ENCODE measurements at regions not wholly inside any gene's neighbourhood (a gene's known extent, or its start where the extent isn't known, plus 50 kb on each side); places are given as distances from the start of the nearest gene placed in this dataset.

DNA sequence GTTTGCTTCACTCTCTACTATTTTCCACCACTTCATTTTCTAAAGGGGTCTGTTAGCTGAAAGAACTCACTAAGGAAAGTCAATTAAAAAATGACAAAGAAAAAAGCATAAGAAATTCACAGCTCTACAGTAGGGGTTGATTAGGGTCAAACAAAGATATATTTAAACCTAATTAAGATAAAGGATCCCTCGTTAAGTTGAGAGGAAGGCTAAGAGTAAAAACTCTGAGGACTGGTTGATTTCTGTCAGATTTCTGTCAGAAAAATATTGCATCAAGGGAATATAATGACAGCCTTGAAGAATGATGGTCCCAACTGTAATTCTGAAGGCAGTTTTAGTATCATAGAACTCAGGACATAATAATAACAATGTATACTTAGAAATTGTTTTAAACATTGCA lies 218.0 kb downstream of the QDPR start:
- no peak for DNase-seq

DNA sequence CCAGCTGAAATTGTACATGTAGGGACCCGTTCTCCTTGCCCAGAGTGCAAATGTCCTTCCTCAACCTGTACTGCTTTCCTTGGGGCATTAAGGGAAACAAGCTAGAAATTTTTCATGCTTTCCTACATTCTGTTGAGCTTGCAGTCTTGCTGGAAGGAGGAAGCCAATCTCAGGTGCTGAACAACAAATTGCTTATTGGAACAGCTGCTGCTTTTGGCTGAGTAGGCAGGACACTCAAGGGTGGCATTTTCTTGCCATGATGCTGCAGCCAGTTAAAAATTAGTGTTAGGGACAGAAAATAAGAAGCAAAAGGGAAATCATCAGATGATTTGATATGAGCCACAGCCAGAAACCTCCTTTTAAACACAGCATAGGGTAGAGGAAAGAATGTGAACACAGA lies 223.7 kb downstream of the QDPR start:
- DNase-seq = no peak

DNA sequence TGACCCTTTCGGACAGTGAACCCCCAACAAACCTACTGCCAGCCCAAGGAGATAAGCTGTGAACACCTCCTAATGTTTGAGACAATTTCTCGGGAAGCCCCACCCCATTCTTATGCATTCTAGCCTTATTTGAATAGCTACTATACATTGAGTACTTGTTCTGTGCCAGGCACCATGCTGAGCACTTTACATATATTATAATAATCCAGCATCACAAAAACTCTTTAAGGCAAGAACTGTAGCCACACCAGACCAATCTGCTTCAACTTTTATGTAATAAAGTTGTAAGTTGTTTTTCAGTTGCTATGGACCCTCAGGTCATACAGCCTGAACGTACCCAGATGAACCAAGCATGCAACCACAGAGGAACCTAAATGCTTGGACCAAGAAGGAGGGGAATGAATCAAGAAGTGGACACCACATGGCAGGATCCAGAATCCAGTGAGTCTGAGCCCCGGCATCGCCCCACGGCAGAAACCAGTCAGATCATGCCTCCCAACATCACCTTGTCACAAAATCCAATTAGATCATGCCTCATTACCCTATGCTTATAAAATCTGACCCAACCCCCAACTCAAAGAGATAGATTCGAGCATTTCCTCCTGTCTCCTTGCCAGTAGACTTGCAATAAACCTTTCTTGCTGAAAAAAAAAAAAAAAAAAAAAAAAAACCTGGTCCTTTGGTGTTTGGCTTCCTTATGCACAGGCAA lies 225.0 kb downstream of the QDPR start:
- DNase-seq = no peak

DNA sequence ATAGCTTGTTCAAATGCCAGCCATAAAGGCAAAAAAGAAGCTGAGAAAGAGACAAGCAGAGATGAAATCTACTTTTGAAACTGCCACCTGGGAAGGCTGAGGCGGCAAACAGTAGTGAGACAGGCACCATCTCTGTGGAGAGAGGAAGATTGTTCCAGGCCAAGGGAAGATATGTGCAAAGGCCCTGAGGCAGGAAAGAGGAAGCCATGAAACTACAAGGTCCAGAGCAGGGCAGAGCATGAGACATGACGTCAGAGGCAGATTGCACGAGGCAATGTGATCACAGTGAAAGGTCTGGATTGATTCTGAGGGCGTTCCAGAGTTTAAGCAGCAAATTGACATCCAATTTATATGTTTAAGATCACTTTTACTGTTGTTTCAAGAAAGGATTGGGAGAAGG lies 226.1 kb downstream of the QDPR start:
- DNase-seq = no peak

DNA sequence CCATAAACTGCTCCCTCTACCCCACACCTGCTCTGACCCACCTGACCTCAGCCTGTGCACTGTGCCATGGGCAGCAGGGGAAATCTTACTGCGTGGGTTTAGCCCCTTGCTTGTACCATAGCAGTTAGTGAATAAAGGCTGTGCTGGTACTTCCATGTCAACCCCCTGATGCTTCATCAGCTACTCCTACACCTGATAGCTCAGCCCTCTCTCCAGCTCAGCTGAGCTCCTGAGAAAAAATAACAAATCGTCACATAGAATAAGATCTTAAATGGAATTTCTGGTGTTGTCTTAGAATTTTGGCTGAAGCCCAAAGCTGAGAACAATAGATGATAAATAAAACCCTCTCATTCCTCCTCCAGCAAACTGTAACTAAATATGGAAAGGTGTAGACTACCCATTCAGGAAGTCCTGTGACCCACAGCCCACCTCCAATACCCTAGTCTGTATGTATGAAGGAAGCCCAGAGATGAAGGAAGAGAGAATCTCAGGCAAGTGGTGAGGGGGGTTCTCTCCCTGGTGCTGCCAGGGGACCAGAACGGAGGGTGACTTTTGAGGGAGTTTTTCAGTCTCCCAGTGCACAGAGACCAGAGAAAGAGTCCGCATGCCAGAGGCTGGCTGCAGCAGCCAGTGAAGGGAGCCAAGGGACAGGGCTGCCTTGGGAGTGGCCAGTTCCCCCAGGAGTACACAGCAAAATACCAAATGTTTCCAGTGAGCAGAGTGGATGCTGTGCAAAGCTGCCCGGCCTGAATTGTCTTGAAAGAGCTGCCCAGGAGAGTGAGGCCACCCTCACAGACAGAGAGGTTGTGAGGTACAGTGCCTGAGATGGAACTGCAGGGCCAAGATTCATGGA lies 227.3 kb downstream of the QDPR start:
- no peak for DNase-seq

DNA sequence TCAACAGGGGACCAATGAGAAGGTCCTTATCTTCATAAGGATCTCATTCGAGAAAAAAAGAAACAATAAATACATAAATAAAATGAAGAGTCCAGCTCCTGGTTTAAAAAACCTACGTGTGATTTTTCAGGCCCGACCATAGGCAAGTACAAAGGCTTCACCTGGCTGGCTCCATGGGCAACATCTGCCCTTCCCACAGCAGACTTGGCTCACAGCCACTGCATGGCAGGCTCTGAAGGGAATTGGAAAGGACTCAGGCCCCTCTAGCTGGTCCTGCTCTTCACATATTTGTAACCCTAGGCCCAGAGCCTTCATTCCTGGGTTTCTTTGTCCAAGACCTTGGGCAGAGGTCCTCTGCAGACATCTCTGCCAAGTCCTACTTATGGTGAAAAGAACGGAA lies 228.1 kb downstream of the QDPR start:
- DNase-seq = no peak

DNA sequence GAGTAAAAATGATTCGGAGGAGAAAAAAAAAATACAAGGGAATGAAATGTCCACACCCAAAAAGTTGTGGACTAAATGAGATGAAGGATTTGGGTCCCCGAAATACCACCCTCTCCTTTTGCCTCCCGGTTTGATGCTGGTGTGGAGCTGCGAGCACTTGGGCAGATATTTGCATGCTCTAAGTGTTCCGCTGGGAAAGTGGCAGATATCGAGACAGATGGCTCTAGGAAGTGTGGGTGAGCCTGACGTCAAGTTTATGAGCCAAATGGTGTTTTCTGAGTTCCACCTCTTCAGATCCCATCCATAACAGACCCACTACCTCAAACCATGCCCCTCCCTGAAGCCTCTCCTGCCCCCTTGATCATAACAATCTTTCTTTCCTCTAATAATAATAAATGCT lies 228.6 kb downstream of the QDPR start:
- no peak for DNase-seq

DNA sequence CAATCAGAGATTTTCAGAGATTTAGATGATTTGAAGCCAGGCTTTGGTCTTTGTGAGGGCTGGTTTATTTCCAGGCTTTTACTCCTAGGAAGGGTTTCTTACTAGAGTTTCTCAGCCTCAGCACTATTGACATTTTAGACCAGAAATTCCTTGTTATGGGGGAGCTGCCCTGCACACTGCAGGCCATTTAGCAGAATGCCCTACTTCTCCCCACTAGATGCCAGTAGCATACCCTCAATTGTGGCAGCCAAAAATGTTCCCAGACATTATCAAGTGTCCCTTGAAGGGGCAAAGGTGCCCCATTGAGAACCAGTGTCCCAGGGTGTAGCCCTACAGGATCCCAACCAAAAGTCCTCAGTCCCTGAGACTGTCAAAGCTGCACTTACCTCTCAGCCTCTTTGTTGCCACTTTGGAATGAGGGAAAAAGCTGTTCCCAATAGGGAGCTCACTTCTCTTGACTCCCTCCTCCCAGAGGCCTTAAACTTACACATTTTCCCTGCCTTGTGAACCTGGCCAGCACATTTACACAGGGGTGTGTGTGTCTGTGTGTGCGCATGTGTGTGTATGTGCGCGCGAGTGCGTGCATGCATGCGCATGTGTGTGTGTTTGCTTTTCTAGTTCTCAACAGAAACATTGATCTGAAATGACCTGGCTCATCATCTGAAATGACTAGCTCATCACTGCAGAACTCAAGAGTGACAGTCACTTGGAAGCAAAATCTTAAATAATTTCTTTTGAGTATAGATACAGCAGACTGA lies 231.4 kb downstream of the QDPR start:
- no peak for DNase-seq

DNA sequence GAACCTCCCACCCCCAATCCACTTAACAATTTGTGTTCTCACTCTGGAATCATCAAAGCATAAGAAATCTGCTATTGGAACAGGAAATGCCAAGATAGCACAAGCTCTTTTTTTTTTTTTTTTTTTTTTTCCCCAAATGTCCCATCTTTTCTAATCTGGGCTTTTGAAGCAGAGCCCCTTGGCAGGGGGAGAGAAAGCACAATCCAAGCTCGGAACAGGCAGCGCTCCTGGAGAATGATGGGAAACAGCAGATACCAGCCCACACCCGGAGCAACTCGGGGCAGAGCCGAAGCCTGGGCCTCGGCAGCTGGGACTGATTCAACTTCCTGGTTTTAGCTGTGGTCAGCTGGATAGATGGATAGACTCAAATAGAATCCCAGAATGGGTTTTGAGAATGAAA lies 235.1 kb downstream of the QDPR start:
- DNase-seq = peak; percentile 13 to 23

DNA sequence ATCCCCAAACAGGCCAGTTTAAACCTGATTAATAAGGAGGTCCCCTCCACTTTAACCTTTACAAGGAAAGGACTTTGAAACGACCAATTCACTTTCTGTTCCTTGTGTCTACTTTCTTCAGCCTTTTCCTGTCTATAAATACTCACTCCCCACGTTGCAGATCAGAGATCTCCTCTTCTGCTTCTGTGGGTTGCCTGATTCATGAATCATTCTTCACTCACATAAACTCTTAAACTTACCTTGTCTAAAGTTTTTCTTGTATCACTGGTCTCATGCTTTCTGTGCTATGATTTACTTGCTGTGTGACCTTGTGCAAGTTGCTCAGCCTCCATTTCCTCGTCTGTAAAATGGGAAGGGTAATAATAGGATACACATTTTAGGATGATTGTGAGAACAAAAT lies 236.1 kb downstream of the QDPR start:
- DNase-seq = no peak

DNA sequence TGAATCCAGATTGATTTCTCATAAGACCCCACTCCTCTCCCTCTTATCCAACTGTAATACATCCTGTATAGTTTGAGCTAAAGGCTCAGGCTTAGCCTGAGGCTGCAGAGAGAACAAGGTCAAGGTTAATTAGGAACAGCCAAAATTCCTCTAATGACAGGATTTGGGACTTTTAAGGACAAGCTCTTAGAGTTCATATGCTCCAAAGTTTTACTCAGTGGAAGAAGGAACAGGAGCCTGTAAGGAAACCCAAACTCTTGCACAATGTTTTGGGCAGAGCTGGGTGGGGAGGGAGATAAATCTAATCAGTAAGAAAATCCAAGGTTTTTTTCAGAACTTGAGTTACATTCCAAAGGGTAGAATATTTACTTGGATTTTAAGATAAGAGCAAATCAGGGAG lies 238.8 kb downstream of the QDPR start:
- DNase-seq = no peak

DNA sequence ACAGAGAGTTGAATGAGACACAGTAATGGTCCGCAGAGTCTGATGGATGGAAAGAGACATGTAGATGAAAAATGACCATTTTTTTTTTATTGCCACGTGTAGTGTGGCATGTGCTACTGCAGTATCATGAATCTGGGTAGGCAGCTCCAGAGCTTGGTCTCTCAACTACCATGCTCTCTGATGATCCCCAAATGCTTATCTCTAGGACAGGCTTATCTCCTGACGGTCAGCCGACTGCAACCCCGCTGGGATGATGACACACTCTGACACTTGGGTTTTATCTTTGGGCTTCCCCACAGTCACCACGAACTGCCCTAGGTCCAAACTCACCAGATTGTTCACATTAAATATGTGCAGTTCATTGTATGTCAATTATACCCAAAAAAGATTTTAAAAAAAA lies 239.7 kb downstream of the QDPR start:
- no peak for DNase-seq

DNA sequence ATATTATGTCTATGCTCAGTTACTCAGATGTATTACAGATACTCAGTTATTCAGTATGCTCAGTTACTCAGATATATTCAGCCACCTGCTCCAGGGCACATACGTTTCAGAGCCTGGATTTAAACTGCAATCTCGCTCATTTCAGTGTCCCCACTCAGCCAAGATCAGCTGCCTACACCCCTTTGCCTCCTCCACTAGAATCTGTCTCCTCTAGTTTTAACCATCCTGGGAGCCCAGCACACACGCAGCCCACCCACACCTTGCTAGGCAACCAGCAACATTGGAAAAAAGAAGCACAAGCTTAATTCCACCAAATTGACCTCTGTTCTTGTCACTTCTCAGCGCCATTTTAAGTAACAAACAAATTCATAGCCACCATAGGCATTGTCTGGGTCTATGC lies 246.2 kb downstream of the QDPR start:
- DNase-seq = no peak

DNA sequence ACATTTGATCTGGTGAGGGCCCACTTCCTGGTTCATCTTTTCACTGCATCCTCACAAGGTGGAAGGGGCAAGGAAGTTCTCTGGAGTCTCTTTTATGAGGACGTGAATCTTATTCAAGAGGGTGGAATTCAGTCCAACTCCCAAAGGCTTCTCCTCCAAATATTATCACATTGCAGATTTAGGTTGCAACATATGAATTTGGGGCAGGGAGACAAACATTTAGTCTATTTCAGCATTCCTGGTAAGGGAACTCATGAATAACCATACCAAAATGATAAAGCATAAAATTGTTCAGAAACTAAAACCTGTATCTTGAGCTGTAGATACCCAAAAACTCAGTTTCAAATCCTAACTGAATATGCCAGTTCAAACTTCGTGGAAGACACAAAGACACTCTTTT lies 246.8 kb downstream of the QDPR start:
- no peak for DNase-seq

DNA sequence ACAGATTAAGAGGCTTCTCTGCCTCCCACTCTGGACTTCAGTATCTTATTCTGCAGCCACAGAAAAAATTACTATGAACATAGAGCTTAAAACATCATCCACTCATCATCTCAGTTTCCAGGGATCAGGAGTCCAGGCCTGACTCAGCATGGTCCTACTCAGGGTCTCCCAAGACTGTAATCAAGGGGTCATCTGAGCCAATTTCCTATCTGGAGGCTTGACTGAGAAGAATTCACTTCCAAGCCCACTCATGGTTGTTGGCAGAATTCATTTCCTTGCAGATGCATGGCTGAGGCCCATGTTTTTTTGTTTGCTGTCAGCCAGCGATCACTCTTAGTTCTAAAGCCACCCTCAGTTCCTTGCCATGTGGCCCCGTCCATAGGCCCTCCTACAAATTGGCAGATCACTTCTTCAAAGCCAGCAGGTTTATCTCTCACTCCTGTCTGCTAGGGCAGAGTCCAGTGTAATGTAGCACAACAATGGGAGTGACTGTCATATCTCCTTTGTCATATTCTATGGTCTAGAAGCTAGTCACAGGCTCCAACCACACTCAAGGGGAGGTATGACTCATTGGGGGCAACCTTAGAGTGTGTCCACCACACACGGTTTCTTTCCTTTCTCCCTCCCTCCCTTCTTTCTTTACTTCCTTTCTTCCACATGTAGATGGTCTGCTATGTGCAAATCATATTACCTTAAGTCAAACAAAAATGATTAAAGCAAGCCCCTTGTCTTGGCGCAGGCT lies 251.6 kb downstream of the QDPR start:
- DNase-seq = no peak

DNA sequence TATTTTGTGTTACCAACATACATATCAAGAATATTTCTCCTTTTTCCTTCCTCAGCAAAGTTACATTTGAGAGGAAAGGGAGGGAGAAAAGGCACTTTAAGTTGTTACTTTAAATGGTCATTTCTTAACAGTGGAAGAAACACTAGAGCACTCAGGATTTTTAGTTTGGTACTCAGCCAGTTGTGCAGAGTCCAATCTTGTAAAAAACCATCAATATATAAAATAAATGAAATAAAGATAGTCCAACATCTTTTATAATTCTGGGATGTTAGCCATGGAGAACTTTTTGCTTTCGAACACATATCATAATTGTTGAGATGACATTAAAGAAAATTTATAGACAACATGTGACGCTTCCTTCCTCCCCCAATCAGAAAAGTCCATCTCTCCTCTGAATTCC lies 253.8 kb downstream of the QDPR start:
- no peak for DNase-seq

DNA sequence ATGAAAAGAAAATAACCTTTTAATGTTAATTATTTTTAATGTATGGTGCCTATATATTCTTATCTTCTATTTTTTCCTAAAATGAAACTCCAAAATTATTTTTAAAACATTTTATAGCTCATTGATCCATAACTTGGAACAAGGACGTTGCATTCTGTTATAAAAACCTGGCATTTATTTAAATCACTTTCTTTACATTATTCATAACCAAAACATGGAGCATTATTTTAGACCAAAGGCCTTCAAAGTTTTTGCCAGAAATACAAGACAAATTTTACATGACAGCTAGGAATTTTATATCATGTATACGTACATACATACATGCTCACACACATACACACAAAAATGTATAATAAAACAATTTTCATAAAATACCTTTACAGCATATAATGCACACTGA lies 259.8 kb downstream of the QDPR start:
- DNase-seq = no peak

DNA sequence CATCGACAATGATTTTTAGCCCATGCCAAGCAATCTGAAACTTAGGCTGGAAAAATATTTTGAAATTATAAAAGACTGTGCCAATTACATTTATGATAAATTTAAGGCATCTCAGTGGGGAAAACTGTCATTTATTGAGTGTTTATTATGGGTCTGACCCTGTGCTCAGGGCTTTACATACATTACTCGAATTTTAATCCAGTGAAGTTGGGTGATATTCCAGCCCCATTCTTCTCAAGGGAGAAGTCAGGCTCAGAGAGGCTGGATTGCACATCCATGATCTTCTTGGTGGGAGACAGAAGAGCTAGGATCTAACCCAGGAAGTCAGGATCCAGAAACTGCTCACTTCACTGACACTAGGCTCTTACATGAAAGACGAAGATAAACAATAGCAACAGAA lies 260.8 kb downstream of the QDPR start:
- no peak for DNase-seq

DNA sequence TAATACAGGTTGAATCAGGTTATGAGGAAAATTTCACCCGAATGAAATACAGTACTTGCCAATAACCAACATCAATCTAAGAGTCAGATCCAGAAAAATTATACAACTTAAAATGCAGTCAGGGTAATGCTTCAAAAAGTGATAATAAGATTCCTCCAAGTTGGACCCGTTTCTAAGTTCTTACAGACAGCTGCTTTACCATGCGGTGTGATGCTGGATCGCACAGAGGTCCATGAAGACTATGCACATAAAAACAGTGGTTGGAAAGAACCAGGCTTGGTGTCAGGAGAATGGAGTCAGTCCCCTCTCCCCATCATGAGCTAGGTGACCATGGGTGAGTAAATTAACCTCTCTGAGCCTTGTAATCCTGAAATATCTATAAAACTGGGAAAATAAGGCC lies 261.3 kb downstream of the QDPR start:
- DNase-seq = no peak

DNA sequence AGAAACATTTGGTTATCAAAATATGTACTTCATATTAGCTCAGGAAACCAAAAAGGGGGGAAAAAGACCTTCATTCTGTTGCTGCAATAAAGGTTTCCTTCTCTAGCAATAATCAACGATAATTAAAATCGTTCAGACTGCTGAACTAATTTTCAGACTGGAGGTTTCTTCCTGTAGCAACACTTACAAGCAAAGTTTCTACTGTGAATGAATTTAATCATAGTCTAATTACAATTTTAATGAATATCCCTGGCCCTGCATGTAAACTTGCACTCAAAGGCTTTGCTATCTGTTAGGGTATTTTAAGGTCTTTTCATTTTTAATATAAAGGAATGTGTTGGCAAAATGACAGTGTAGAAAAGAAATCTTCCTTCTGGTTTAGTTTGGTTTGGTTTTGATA lies 265.2 kb downstream of the QDPR start:
- DNase-seq = no peak

DNA sequence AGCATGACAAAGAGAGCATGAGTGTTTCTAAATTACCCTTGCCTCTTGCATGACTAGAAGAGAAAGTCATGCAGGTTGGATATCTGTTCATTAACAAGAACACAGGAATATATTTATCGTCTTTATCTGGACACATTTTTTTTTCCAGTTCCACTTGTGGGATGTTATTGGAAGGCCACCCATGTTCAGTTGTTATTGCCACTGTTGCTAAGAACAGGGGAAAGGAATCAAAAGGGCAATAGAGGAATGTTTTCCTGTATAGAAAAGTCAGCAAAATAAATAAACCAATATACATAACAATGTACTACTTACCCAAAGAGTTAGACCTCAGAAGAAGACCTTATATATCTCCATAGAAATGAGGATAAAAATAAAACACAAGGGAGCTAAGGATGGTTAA lies 270.1 kb downstream of the QDPR start:
- DNase-seq = no peak

DNA sequence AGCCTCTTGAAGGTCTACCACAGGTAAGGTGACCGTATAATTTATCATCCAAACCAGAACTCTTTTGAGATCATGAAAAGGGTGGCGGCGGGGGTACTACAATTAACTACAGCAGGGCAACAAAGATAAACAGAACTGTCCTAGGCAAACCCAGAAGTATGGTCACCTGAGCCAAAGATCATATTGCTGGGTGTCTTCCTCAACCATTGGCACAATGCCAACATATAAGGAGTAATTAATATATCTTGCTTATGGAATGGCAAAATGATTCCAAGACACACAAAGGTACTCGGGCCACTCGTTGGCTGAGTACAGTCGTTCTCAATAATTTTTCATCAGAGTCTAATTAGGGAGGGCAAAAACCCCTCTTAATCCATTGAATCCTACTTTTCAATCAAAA lies 273.3 kb downstream of the QDPR start:
- no peak for DNase-seq
